ENCODE measurements at regions not wholly inside any gene's neighbourhood (a gene's known extent, or its start where the extent isn't known, plus 50 kb on each side); places are given as distances from the start of the nearest gene placed in this dataset.

GRCh38 chr4:14539246-14539645 is 463.0 kb upstream of the CPEB2 start (continued):
- TF ChIP-seq GLI2 (tag by site-specific recombination; IDR thresholded peaks at IDR 0.05; ENCODE audit: borderline replicate concordance, low read depth): no peak
- TF ChIP-seq YY2 (tag by site-specific recombination; IDR thresholded peaks at IDR 0.05): no peak
- TF ChIP-seq OSR2 (tag by site-specific recombination; IDR thresholded peaks at IDR 0.05): no peak
- TF ChIP-seq ZNF157 (tag by site-specific recombination; IDR thresholded peaks at IDR 0.05): no peak
- TF ChIP-seq ZNF292 (tag by site-specific recombination; IDR thresholded peaks at IDR 0.05; ENCODE audit: borderline replicate concordance, low read depth): no peak

- Histone ChIP-seq H3K36me3 (ENCODE audit: control insufficient read depth in 2 of 2, insufficient read depth in 1 of 2, low read length in 2 of 2) (no peaks in the 10 kb centered on the region), H3K4me3 (ENCODE audit: low read depth, low read length) (no peak overlapping the region), H3K9me3 (ENCODE audit: control insufficient read depth, insufficient read depth, low read depth, low read length) (no peaks in the 10 kb centered on the region), H3K4me1 (ENCODE audit: control insufficient read depth, insufficient read depth, low read length) (no peaks in the 10 kb centered on the region), H3K27ac (ENCODE audit: extremely low read depth, low read depth, low read length) (no peak overlapping the region)
- ChIA-PET CTCF (no interaction called here), POLR2A (no interaction called here)
- no peak for TF ChIP-seq ZNF626 (tag by site-specific recombination; IDR thresholded peaks at IDR 0.05)
- TF ChIP-seq ZNF692 (tag by site-specific recombination; IDR thresholded peaks at IDR 0.05): no peak
- no peak for TF ChIP-seq REST (tag by site-specific recombination; IDR thresholded peaks at IDR 0.05)
- TF ChIP-seq ZNF426 (tag by site-specific recombination; IDR thresholded peaks at IDR 0.05): no peak
- no peak for TF ChIP-seq ZNF202 (tag by site-specific recombination; IDR thresholded peaks at IDR 0.05; ENCODE audit: borderline replicate concordance)
- no peak for TF ChIP-seq ELK4 (IDR thresholded peaks at IDR 0.05; ENCODE audit: borderline replicate concordance, low read depth, low read length)
These were observed 457.1 kb upstream of the CPEB2 start for GRCh38 chr4:14545163-14545562.

GRCh38 chr4:14545807-14546206 is 456.5 kb upstream of the CPEB2 start:
- no peak overlapping the region for H3K4me3 ChIP-seq (ENCODE audit: low read depth, low read length)
- no peaks in the 10 kb centered on the region for H3K9me3 ChIP-seq (ENCODE audit: control insufficient read depth, insufficient read depth, low read depth, low read length)
- ChIA-PET CTCF (no interaction called here), POLR2A (no interaction called here)
- TF ChIP-seq YY2 (tag by site-specific recombination; IDR thresholded peaks at IDR 0.05) (no peak), ZBTB48 (tag by site-specific recombination; IDR thresholded peaks at IDR 0.05) (no peak), PBX3 (CRISPR knock-in tag; IDR thresholded peaks at IDR 0.05) (no peak), ZNF311 (tag by site-specific recombination; IDR thresholded peaks at IDR 0.05; ENCODE audit: borderline replicate concordance) (no peak), OSR2 (tag by site-specific recombination; IDR thresholded peaks at IDR 0.05) (no peak), HOXA7 (CRISPR knock-in tag; IDR thresholded peaks at IDR 0.05; ENCODE audit: borderline replicate concordance) (no peak), ZNF341 (tag by site-specific recombination; IDR thresholded peaks at IDR 0.05; ENCODE audit: low read depth) (no peak)
- H3K27ac ChIP-seq (ENCODE audit: extremely low read depth, low read depth, low read length): no peak overlapping the region
- H3K36me3 ChIP-seq (ENCODE audit: control insufficient read depth in 2 of 2, insufficient read depth in 1 of 2, low read length in 2 of 2): no peaks in the 10 kb centered on the region
- H3K4me1 ChIP-seq (ENCODE audit: control insufficient read depth, insufficient read depth, low read length): no peaks in the 10 kb centered on the region

Measured in HEK293 (cell line).